Sigmoid colon (tissue), 4 donors: ENCODE measurements at regions not wholly inside any gene's neighbourhood (a gene's known extent, or its start where the extent isn't known, plus 50 kb on each side); places are given as distances from the start of the nearest gene placed in this dataset.

Experiments
- EP300 ChIP-seq, 4 donors: sonication (generic); formaldehyde crosslinking; IDR thresholded peaks; one replicate each; pipeline ENCODE4 v1.6.1; 2017; ENCODE audit warnings: antibody characterized with exemption in 4 of 4
- POLR2A ChIP-seq, 2 donors: fragments of 450-650 bp; IDR thresholded peaks; one replicate each; pipeline ENCODE4 v1.6.1; 2016; ENCODE audit warnings: antibody characterized with exemption in 2 of 2, mild to moderate bottlenecking in 2 of 2, moderate library complexity in 2 of 2
- POLR2AphosphoS5 ChIP-seq, 4 donors: sonication (generic); formaldehyde crosslinking; IDR thresholded peaks; one replicate each; pipeline ENCODE4 v1.6.1; 2017; ENCODE audit warnings: antibody characterized with exemption in 4 of 4
- TF ChIP-seq, protein P1 (sequence below), 4 experiments: fragments of 450-650 bp in 3 of 4; fragments of 200-600 bp in 1 of 4; IDR thresholded peaks; one replicate each; pipeline ENCODE4 v1.5.1; 2016 to 2019; ENCODE audit warnings: antibody characterized with exemption in 4 of 4, mild to moderate bottlenecking in 3 of 4, moderate library complexity in 2 of 4

DNA sequence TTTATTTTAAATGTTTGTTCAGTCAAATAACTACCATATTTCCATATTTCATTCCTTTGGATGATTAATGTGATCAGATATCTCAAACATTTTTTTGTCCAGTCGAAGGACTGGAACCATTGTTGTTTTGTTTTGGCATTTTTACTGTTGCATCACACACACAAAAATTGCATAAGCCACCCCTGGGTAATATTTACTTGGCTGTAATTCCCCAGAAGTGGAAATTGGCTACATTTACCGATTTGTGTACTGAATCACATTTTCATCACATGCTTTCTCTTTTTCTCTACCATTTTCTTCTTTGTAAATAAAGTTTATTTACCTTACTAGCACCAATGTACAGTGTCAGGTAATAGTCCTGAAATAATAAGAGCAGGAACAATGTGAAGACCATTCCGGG lies 1729.7 kb upstream of the WWC1 start:
- TF ChIP-seq, protein P1, sequence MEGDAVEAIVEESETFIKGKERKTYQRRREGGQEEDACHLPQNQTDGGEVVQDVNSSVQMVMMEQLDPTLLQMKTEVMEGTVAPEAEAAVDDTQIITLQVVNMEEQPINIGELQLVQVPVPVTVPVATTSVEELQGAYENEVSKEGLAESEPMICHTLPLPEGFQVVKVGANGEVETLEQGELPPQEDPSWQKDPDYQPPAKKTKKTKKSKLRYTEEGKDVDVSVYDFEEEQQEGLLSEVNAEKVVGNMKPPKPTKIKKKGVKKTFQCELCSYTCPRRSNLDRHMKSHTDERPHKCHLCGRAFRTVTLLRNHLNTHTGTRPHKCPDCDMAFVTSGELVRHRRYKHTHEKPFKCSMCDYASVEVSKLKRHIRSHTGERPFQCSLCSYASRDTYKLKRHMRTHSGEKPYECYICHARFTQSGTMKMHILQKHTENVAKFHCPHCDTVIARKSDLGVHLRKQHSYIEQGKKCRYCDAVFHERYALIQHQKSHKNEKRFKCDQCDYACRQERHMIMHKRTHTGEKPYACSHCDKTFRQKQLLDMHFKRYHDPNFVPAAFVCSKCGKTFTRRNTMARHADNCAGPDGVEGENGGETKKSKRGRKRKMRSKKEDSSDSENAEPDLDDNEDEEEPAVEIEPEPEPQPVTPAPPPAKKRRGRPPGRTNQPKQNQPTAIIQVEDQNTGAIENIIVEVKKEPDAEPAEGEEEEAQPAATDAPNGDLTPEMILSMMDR (IDR thresholded peaks at IDR 0.05) = no peak
- TF ChIP-seq POLR2AphosphoS5 (IDR thresholded peaks at IDR 0.05) (no peak), POLR2A (IDR thresholded peaks at IDR 0.05) (no peak), EP300 (IDR thresholded peaks at IDR 0.05) (no peak)
